Keratinocyte (primary cell): ENCODE measurements at regions not wholly inside any gene's neighbourhood (a gene's known extent, or its start where the extent isn't known, plus 50 kb on each side); places are given as distances from the start of the nearest gene placed in this dataset.

ENCODE experiments used
- CTCF ChIP-seq, 3 experiments: IDR thresholded peaks in 1 of 3; conservative IDR thresholded peaks in 1 of 3; optimal IDR thresholded peaks in 1 of 3; 2 replicates in 2 of 3; 3 replicates in 1 of 3; pipeline versions ENCODE3 to v1.5.1; 2011; ENCODE audit warnings: low read length in 3 of 3, mild to moderate bottlenecking in 3 of 3, moderate library complexity in 2 of 3, control low read depth in 1 of 3, inconsistent platforms in 1 of 3; ENCODE audit not compliant: insufficient read depth in 2 of 3; ENCODE audit errors: extremely low read depth in 1 of 3
- EZH2 ChIP-seq: IDR thresholded peaks from one replicate; pipeline ENCODE4 v1.6.1; 2012; ENCODE audit warnings: inconsistent platforms, mild to moderate bottlenecking, low read length, moderate library complexity

DNA sequence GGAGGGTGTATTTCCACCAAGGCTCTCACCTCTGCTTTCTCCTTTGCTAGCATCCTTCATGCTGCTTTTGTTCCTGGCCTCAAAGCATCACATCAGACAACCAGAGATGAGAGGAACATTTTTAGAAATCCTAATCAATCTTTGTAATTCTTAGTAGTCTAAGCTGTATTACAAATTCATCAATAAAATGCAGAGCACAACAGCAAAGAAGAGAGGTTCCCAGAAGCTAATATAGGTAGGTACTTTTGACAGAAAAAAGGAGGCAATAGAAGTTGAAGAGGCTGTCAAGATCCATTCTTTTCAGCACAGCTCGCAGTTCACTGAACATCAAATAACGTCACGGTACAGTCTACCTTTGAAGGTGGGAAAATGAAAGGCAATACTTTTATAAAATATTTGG, 265.2 kb upstream of the SYT1 start:
- TF ChIP-seq CTCF (optimal IDR thresholded peaks at IDR 0.05 in 1 of 3, IDR thresholded peaks at IDR 0.05 in 1 of 3, conservative IDR thresholded peaks at IDR 0.05 in 1 of 3; ENCODE audit: extremely low read depth in 1 of 3, insufficient read depth in 2 of 3, low read length in 3 of 3) (no peak), EZH2 (no peak)
